Left lung (tissue), 4 donors: ENCODE measurements at regions not wholly inside any gene's neighbourhood (a gene's known extent, or its start where the extent isn't known, plus 50 kb on each side); places are given as distances from the start of the nearest gene placed in this dataset.

ENCODE experiments used
- ATAC-seq: fragments of 200-7000 bp; cut with Tn5 transposase; one replicate; pipeline ENCODE4 v1.9.1; 2020; ENCODE audit warnings: moderate library complexity
- DNase-seq, 4 donors: peaks; one replicate each; pipeline ENCODE4 v3.0.0-alpha.2; 2013 to 2020
- H3K27ac ChIP-seq, 2 donors: fragments of 200-600 bp; sonication (generic) in 1 of 2; one replicate each; pipeline versions ENCODE4 v1.5.0 to v1.8.0; 2020 to 2021
- H3K27me3 ChIP-seq, 2 donors: fragments of 200-600 bp; sonication (generic) in 1 of 2; one replicate each; pipeline versions ENCODE4 v1.5.0 to v1.8.0; 2020 to 2021
- H3K36me3 ChIP-seq, 2 donors: fragments of 200-600 bp; sonication (generic) in 1 of 2; one replicate each; pipeline versions ENCODE4 v1.5.0 to v1.8.0; 2020 to 2021
- H3K4me1 ChIP-seq, 2 donors: fragments of 200-600 bp; one replicate each; pipeline ENCODE4 v1.8.0; 2021
- H3K4me3 ChIP-seq, 2 donors: fragments of 200-600 bp; sonication (generic) in 1 of 2; one replicate each; pipeline versions ENCODE4 v1.5.0 to v1.8.0; 2020 to 2021; ENCODE audit warnings: mild to moderate bottlenecking in 1 of 2
- H3K9me3 ChIP-seq, 2 donors: fragments of 200-600 bp; sonication (generic) in 1 of 2; one replicate each; pipeline versions ENCODE4 v1.5.0 to v1.8.0; 2020 to 2021
- intact Hi-C, 2 donors: fragments of 100-400 bp; cut with DNase I; formaldehyde crosslinking; loops; one replicate each; pipeline versions ENCODE4 v1.11.2 to v1.14.2; 2022
- TF ChIP-seq, protein P1 (sequence below), 2 donors: fragments of 200-600 bp; sonication (generic) in 1 of 2; IDR thresholded peaks; one replicate each; pipeline versions ENCODE4 v1.5.0 to v1.8.0; 2021; ENCODE audit warnings: antibody characterized with exemption in 2 of 2
- donor health status: DM: no; HTN: yes; CAD: no.
- donor health status: DM: no; HTN: no; CAD: no.

DNA sequence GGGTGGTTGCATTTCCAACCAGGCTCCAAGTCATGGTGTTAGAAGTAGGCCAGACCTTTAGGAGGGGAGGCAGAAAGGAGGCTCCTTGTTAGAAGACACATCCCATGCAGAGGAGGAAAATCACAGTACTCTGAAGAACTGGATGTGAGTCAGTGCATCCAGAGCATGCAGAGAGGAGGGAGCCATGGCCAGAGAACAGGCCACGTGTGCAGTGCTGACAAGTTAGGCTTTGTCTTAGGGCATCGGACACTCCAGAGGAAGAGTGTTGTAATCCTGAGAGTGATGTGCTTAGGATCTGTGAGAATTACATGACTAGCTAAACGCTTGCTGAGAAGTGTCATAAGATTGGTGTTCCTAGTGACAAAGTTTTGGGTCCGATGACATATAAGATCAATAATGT, 456.5 kb upstream of the THRB start:
- intact Hi-C loops, result no loop called here
- Histone ChIP-seq H3K4me1 (no peaks in the 10 kb centered on the region), H3K36me3 (no peaks in the 10 kb centered on the region), H3K9me3 (no peaks in the 10 kb centered on the region), H3K27me3 (no peaks in the 10 kb centered on the region), H3K4me3 (no peak overlapping the region), H3K27ac (no peak overlapping the region)
- ATAC-seq, result no peak
- DNase-seq, result no peak
- TF ChIP-seq, protein P1, sequence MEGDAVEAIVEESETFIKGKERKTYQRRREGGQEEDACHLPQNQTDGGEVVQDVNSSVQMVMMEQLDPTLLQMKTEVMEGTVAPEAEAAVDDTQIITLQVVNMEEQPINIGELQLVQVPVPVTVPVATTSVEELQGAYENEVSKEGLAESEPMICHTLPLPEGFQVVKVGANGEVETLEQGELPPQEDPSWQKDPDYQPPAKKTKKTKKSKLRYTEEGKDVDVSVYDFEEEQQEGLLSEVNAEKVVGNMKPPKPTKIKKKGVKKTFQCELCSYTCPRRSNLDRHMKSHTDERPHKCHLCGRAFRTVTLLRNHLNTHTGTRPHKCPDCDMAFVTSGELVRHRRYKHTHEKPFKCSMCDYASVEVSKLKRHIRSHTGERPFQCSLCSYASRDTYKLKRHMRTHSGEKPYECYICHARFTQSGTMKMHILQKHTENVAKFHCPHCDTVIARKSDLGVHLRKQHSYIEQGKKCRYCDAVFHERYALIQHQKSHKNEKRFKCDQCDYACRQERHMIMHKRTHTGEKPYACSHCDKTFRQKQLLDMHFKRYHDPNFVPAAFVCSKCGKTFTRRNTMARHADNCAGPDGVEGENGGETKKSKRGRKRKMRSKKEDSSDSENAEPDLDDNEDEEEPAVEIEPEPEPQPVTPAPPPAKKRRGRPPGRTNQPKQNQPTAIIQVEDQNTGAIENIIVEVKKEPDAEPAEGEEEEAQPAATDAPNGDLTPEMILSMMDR (IDR thresholded peaks at IDR 0.05), result no peak

- intact Hi-C loops, result no loop called here
- Histone ChIP-seq H3K27me3 (no peaks in the 10 kb centered on the region), H3K27ac (no peak overlapping the region), H3K36me3 (no peaks in the 10 kb centered on the region), H3K4me1 (no peaks in the 10 kb centered on the region), H3K4me3 (no peak overlapping the region), H3K9me3 (no peaks in the 10 kb centered on the region)
- DNase-seq, result no peak
- TF ChIP-seq, protein P1 (IDR thresholded peaks at IDR 0.05), result no peak
- no peak for ATAC-seq
These were observed 457.7 kb upstream of the THRB start for GRCh38 chr3:24952388-24952787.

DNA sequence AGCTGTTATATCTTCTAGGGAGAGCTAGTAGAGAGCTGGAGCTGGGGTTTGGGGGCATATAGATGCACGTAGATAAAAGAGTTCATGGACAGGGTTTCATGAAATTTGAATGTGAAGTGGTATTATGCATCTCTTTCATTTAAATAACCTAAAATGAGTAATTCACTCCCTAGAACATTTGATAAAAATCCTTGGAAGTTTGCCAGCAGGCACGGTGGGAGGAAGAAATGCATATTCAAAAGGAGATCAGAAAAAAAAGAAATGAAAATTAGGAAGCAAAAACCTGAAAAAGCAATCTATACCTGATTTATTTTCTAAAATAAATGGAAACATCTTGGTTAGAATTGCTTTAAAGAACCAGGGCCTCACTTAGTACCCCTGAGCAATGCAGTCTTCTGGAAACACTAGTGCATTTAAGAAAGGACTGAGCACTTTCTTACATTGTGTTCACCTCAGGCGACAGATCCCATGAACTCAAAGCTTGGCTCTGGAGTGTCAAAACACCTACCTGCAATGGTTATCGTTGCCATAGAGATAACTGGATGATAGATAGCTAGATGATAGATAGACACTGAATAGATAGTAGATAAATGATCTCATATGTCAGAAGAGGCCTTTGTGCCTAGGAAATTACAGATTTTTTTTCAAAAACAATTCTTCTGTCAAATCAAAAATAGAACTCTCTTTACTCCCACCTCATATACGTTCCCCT, 458.6 kb upstream of the THRB start:
- Histone ChIP-seq H3K27me3 (no peaks in the 10 kb centered on the region), H3K27ac (no peak overlapping the region), H3K9me3 (no peaks in the 10 kb centered on the region), H3K36me3 (no peaks in the 10 kb centered on the region), H3K4me3 (no peak overlapping the region), H3K4me1 (no peaks in the 10 kb centered on the region)
- intact Hi-C loops, result no loop called here
- no peak for DNase-seq
- TF ChIP-seq, protein P1 (IDR thresholded peaks at IDR 0.05), result no peak
- ATAC-seq, result no peak

DNA sequence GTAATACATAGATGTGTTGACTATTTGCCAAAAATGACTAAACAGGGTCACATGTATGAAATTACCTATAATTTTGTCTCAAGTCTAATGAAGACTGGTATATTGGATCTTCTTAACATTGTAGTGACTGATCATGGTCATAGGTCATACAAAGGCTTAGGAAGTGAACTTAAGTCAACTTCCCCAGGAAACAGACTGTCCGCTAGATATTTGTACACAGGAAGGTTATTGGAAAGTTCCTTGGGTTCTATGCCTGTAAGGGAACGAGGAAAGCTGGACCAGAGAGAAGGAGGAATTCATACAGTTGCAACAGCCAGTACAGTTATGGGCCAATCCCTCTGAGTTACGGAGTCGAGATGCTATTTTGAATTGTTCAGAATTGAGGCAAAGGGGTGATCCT, 462.0 kb upstream of the THRB start:
- Histone ChIP-seq H3K27ac (no peak overlapping the region), H3K4me3 (no peak overlapping the region), H3K4me1 (no peaks in the 10 kb centered on the region), H3K36me3 (no peaks in the 10 kb centered on the region), H3K27me3 (no peaks in the 10 kb centered on the region), H3K9me3 (peaks cover 0 to 8% of the 10 kb centered on the region in 2 donors)
- DNase-seq, result no peak
- ATAC-seq, result no peak
- TF ChIP-seq, protein P1 (IDR thresholded peaks at IDR 0.05), result no peak
- intact Hi-C loops, result no loop called here

DNA sequence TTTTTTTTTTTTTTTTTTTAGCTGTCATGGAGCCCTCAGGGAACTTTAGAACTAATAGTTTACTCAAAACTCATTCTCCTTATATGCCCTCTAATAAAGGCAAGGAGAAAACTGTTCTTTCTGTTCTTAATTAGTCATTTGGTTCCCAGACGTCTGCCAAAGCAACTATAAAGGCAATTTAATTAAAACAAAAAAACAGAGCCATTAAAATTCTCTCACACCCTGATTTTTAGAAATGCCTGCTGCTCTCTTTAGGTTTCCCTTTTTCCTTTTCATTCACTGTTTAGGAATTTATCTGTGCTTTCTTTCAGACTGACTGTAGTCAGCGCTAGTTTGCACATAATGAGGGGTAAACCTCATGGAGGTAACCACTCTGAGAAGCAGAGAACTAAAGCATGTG, 463.6 kb upstream of the THRB start:
- DNase-seq, result no peak
- ATAC-seq, result no peak
- Histone ChIP-seq H3K27ac (no peak overlapping the region), H3K4me3 (no peak overlapping the region), H3K4me1 (no peaks in the 10 kb centered on the region), H3K27me3 (no peaks in the 10 kb centered on the region), H3K36me3 (no peaks in the 10 kb centered on the region), H3K9me3 (peaks cover 0 to 8% of the 10 kb centered on the region in 2 donors)
- intact Hi-C loops, result no loop called here
- TF ChIP-seq, protein P1 (IDR thresholded peaks at IDR 0.05), result no peak
